Endothelial cell of umbilical vein (primary cell): ENCODE measurements at regions not wholly inside any gene's neighbourhood (a gene's known extent, or its start where the extent isn't known, plus 50 kb on each side); places are given as distances from the start of the nearest gene placed in this dataset.

Source experiments
- BruUV-seq: library from RNA; stranded (reverse); fragments of 400-500 nt; replicated peaks from 2 replicates; lab custom pipeline; 2021; lab: Mats Ljungman, UMichigan
- CTCF ChIA-PET: fragments of 300-600, 350-600 bp; sonication (Branson Sonifier 250); formaldehyde crosslinking; loops from one replicate; lab custom pipeline; 2021; ENCODE audit warnings: antibody characterized with exemption, inconsistent platforms; lab: Charles Lee
- POLR2A ChIA-PET: fragments of 300-600, 350-600 bp; sonication (Branson Sonifier 250); formaldehyde crosslinking; loops from one replicate; lab custom pipeline; 2021; ENCODE audit warnings: antibody characterized with exemption, inconsistent platforms; lab: Charles Lee
- DNase-seq: peaks from one replicate; pipeline ENCODE4 v3.0.0-alpha.2; 2011; ENCODE audit warnings: low read depth, low spot score
- FAIRE-seq: peaks from 2 replicates; lab custom pipeline; 2011; peaks lifted over from hg19 to GRCh38; lab: Jason Lieb, UNC
- H2AFZ ChIP-seq: 2 replicates; pipeline ENCODE4 v1.6.0; 2012; ENCODE audit warnings: low read depth, low read length, control low read depth, inconsistent platforms
- H3K27ac ChIP-seq: 2 replicates; pipeline ENCODE4 v1.5.1; 2011; ENCODE audit warnings: low read depth, mild to moderate bottlenecking, control low read depth, low read length, moderate library complexity; ENCODE audit not compliant: insufficient read depth
- H3K27me3 ChIP-seq, 2 experiments: 2 replicates each; pipeline versions ENCODE4 v1.6.0 to v1.6.1; 2011; ENCODE audit warnings: low read length in 2 of 2, mixed read lengths in 1 of 2; ENCODE audit not compliant: control insufficient read depth in 2 of 2, insufficient read depth in 2 of 2
- H3K36me3 ChIP-seq, 2 experiments: 2 replicates in 1 of 2; 3 replicates in 1 of 2; pipeline ENCODE4 v1.5.1; 2011; ENCODE audit warnings: low read length in 2 of 2, mild to moderate bottlenecking in 1 of 2, moderate library complexity in 1 of 2; ENCODE audit not compliant: control insufficient read depth in 2 of 2, insufficient read depth in 2 of 2; ENCODE audit errors: extremely low read depth in 1 of 2
- H3K4me1 ChIP-seq: 3 replicates; pipeline ENCODE4 v1.5.1; 2011; ENCODE audit warnings: mild to moderate bottlenecking, low read length; ENCODE audit not compliant: control insufficient read depth, insufficient read depth; ENCODE audit errors: extremely low read depth
- H3K4me2 ChIP-seq: 2 replicates; pipeline ENCODE4 v1.6.1; 2011; ENCODE audit warnings: low read length, control low read depth, mixed read lengths; ENCODE audit not compliant: insufficient read depth
- H3K4me3 ChIP-seq, 3 experiments: fragments of 200-600 bp in 1 of 3; sonication (generic), shearing (Covaris generic) in 1 of 3; replicated peaks in 1 of 3; 2 replicates each; pipeline ENCODE4 v1.5.1; 2011 to 2016; ENCODE audit warnings: control low read depth in 3 of 3, low read length in 3 of 3, mild to moderate bottlenecking in 2 of 3, inconsistent platforms in 1 of 3, low read depth in 1 of 3, moderate library complexity in 1 of 3; ENCODE audit not compliant: insufficient read depth in 1 of 3
- H3K79me2 ChIP-seq: 2 replicates; pipeline ENCODE4 v1.6.0; 2012; ENCODE audit warnings: low read length, inconsistent platforms; ENCODE audit not compliant: control insufficient read depth, insufficient read depth
- H3K9ac ChIP-seq: replicated peaks from 2 replicates; pipeline ENCODE3; 2011; ENCODE audit warnings: low read length, control low read depth; ENCODE audit not compliant: insufficient read depth; ENCODE audit errors: extremely low read depth
- H3K9me1 ChIP-seq: replicated peaks from 3 replicates; pipeline ENCODE4 v1.6.0; 2011; ENCODE audit warnings: mild to moderate bottlenecking, low read length; ENCODE audit not compliant: control insufficient read depth, insufficient read depth; ENCODE audit errors: extremely low read depth
- H3K9me3 ChIP-seq: replicated peaks from 2 replicates; pipeline ENCODE4 v1.5.1; 2012; ENCODE audit warnings: low read length, inconsistent platforms; ENCODE audit not compliant: control insufficient read depth, insufficient read depth
- H4K20me1 ChIP-seq: replicated peaks from 2 replicates; pipeline ENCODE3; 2011; ENCODE audit warnings: mild to moderate bottlenecking, low read length; ENCODE audit not compliant: control insufficient read depth, insufficient read depth; ENCODE audit errors: extremely low read depth
- CTCF ChIP-seq, 2 donors: IDR thresholded peaks; 1 replicate in 1 of 2; 2 replicates in 1 of 2; pipeline ENCODE4 v1.5.1; 2011; ENCODE audit warnings: low read length in 2 of 2, mild to moderate bottlenecking in 2 of 2, moderate library complexity in 2 of 2, control low read depth in 1 of 2, inconsistent platforms in 1 of 2, low read depth in 1 of 2; ENCODE audit not compliant: insufficient read depth in 1 of 2; ENCODE audit errors: extremely low read depth in 1 of 2
- EZH2 ChIP-seq: IDR thresholded peaks from 2 replicates; pipeline ENCODE4 v1.6.1; 2012; ENCODE audit warnings: borderline replicate concordance, low read depth, mild to moderate bottlenecking, moderate library complexity, low read length, inconsistent platforms; ENCODE audit not compliant: severe bottlenecking
- FOS ChIP-seq: IDR thresholded peaks from 2 replicates; pipeline ENCODE4 v1.6.1; 2011; ENCODE audit warnings: mild to moderate bottlenecking, low read length, moderate library complexity, borderline replicate concordance; ENCODE audit not compliant: insufficient read depth
- JUN ChIP-seq: IDR thresholded peaks from 2 replicates; pipeline ENCODE4 v1.6.1; 2011; ENCODE audit warnings: borderline replicate concordance, low read depth; ENCODE audit not compliant: insufficient read length, insufficient read depth
- MYC ChIP-seq: IDR thresholded peaks from one replicate; pipeline ENCODE4 v1.6.1; 2011; ENCODE audit warnings: mild to moderate bottlenecking, low read depth, low read length
- POLR2A ChIP-seq: IDR thresholded peaks from 2 replicates; pipeline ENCODE4 v1.6.1; 2012; ENCODE audit warnings: low read depth, mild to moderate bottlenecking, control low read depth, low read length
- POLR2AphosphoS5 ChIP-seq: IDR thresholded peaks from 2 replicates; pipeline ENCODE4 v1.6.1; 2012; ENCODE audit warnings: low read depth, mild to moderate bottlenecking, control low read depth, low read length, moderate library complexity; ENCODE audit not compliant: insufficient read depth
- dilution Hi-C: fragments of 300-500 bp; cut with MboI; formaldehyde crosslinking; loops from one replicate; pipeline ENCODE4 v1.15.0; 2019; ENCODE audit warnings: low sequenced_read_pairs; ENCODE audit not compliant: extremely low pct_ligation_motif_present
- intact Hi-C: fragments of 100-400 bp; cut with micrococcal nuclease; formaldehyde crosslinking; loops from one replicate; pipeline ENCODE4 v1.10.0; 2022

GRCh38 chr2:51710222-51710621 is 678.3 kb upstream of the NRXN1 start:
- H3K4me3 ChIP-seq = no peak overlapping the region
- H2AFZ ChIP-seq = no peak overlapping the region
- no peaks in the 10 kb centered on the region for H3K4me1 ChIP-seq
- no peaks in the 10 kb centered on the region for H3K9me1 ChIP-seq
- no peak for FAIRE-seq
- H3K27ac ChIP-seq = no peak overlapping the region
- H3K79me2 ChIP-seq = no peaks in the 10 kb centered on the region
- ChIA-PET CTCF (no interaction called here), POLR2A (no interaction called here)
- no peaks in the 10 kb centered on the region for H3K27me3 ChIP-seq
- dilution Hi-C loops = no loop called here
- no TSS peak for BruUV-seq
- H3K9me3 ChIP-seq = no peaks in the 10 kb centered on the region
- DNase-seq = no peak
- H3K4me2 ChIP-seq = no peak overlapping the region
- H3K9ac ChIP-seq = no peak overlapping the region
- H3K36me3 ChIP-seq = no peaks in the 10 kb centered on the region
- no peaks in the 10 kb centered on the region for H4K20me1 ChIP-seq
- intact Hi-C loops = loop anchor here (1.0 kb wide), 2 partner anchors 964 to 1181 kb away; no protein-coding TSS in a partner anchor
- no peak for TF ChIP-seq MYC
- TF ChIP-seq CTCF (IDR thresholded peaks at IDR 0.05; ENCODE audit: extremely low read depth in 1 of 2, insufficient read depth in 1 of 2, low read depth in 1 of 2, low read length in 2 of 2) = peak in 1 of 2 donors; percentile 19

- dilution Hi-C loops = no loop called here
Measured at GRCh38 chr2:51707625-51708024, 675.7 kb upstream of the NRXN1 start.

More at GRCh38 chr2:51707625-51708024, 675.7 kb upstream of the NRXN1 start:
- no peaks in the 10 kb centered on the region for H3K36me3 ChIP-seq
- H3K27me3 ChIP-seq = no peaks in the 10 kb centered on the region
- FAIRE-seq (no peak), DNase-seq (no peak)
- ChIA-PET POLR2A (no interaction called here), CTCF (no interaction called here)
- H2AFZ ChIP-seq = no peak overlapping the region
- no peak overlapping the region for H3K9ac ChIP-seq
- no peaks in the 10 kb centered on the region for H3K4me1 ChIP-seq
- TF ChIP-seq EZH2 (no peak), JUN (no peak), MYC (no peak), POLR2AphosphoS5 (no peak), FOS (no peak), POLR2A (no peak)
- no peak overlapping the region for H3K27ac ChIP-seq
- no peaks in the 10 kb centered on the region for H3K9me1 ChIP-seq
- H3K79me2 ChIP-seq = no peaks in the 10 kb centered on the region
- no peak overlapping the region for H3K4me2 ChIP-seq
- intact Hi-C loops = no loop called here
- H4K20me1 ChIP-seq = no peaks in the 10 kb centered on the region
- BruUV-seq = no TSS peak
- H3K4me3 ChIP-seq = no peak overlapping the region
- H3K9me3 ChIP-seq = no peaks in the 10 kb centered on the region
